ENCODE measurements at regions not wholly inside any gene's neighbourhood (a gene's known extent, or its start where the extent isn't known, plus 50 kb on each side); places are given as distances from the start of the nearest gene placed in this dataset.

DNA sequence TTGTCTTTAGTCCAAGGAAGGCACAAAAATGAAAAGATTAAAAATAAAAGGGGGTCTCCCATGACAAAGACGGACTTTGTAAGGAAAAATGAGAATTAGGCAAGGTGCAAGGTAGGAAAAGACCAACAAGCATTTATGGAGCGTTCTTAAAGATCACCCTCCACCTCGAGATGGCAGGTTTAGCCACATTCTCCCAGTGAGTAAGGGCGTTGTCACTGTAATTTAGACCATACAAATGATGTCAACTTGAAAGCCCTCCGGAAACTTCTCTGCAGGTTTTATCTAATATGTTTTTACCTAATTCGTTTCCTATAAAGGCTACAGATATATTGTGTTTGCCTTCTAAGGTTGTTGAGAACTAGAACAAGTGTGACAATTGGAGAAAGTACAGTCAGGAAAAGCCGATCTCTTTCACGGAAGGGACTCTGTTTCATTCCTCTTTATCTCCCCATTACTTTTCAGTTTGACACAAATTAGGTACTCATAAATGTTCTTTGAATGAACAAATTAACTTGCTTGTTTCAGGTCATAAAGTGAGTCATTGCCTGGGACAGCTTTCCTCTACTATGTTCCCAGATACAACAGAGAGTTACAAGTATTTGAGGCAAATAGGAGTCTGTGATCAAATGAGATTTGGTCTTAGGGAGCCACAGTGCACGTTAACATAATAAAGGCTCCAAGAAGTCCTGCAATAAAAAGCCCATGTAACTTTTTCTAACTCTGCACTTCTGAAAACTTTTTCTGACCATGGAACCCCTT, 102.6 kb upstream of the HABP2 start:
- H3K4me3 ChIP-seq (ENCODE audit: low read depth, low read length), result no peak overlapping the region
- DNase-seq (ENCODE audit: low read depth), result peak; percentile 4
- TF ChIP-seq, protein P1, sequence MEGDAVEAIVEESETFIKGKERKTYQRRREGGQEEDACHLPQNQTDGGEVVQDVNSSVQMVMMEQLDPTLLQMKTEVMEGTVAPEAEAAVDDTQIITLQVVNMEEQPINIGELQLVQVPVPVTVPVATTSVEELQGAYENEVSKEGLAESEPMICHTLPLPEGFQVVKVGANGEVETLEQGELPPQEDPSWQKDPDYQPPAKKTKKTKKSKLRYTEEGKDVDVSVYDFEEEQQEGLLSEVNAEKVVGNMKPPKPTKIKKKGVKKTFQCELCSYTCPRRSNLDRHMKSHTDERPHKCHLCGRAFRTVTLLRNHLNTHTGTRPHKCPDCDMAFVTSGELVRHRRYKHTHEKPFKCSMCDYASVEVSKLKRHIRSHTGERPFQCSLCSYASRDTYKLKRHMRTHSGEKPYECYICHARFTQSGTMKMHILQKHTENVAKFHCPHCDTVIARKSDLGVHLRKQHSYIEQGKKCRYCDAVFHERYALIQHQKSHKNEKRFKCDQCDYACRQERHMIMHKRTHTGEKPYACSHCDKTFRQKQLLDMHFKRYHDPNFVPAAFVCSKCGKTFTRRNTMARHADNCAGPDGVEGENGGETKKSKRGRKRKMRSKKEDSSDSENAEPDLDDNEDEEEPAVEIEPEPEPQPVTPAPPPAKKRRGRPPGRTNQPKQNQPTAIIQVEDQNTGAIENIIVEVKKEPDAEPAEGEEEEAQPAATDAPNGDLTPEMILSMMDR (IDR thresholded peaks at IDR 0.05; ENCODE audit: insufficient read depth, low read depth, low read length), result no peak

DNA sequence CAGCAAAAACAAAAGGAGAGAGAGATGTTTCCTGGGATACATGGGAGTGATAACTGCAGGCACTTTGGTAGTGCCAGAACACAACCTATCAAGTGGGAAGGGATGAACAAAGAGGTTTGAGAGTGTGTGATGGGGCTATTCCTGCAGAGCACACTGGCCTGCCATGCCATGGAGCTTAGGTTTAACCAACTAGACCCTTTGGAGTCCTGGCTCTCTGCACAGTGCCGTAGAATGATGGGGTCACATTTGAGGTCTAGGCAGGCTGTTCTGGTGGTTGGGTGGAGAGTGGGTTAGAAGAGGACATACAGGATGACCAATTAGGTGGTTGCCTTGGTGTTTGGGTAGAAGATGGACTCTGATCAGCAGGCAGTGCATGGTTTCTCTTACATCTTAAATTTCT, 101.9 kb upstream of the HABP2 start:
- H3K4me3 ChIP-seq (ENCODE audit: low read depth, low read length), result no peak overlapping the region
- no peak for DNase-seq (ENCODE audit: low read depth)
- TF ChIP-seq, protein P1 (IDR thresholded peaks at IDR 0.05; ENCODE audit: insufficient read depth, low read depth, low read length), result no peak

DNA sequence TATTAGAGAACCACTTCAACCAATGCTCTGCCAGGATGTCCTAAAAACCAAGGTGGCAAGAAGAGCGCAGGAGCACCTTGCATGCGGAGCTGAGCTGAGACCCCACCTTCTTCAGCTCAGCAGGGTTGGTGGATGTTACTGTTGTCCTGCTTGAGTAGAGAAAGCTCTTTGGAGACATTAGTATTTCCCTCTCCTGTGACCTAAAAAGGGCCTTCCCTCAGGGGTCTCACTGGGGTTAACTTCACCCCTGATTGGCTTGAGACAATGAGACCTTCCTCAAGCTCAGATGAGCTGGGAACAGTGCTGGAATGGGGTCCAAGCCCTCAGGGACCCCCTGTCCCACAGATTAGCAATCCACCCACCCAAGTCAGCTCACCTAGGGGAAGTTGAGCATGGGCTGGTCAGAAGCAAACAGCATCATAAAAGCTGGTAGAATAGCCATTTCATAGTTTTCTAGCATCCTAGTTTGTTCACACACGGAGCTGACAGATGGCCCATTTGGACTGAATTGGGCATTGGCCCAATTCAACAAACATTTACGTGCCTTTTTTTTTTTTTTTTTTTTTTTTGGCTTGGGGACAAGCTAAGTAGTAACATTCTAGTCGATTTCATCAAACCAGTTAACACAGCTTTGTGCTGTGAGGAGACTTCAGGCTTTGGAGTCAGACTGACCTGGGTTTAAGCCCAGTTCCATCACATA, 100.6 kb upstream of the HABP2 start:
- no peak for DNase-seq (ENCODE audit: low read depth)
- TF ChIP-seq, protein P1 (IDR thresholded peaks at IDR 0.05; ENCODE audit: insufficient read depth, low read depth, low read length), result no peak
- H3K4me3 ChIP-seq (ENCODE audit: low read depth, low read length), result no peak overlapping the region

DNA sequence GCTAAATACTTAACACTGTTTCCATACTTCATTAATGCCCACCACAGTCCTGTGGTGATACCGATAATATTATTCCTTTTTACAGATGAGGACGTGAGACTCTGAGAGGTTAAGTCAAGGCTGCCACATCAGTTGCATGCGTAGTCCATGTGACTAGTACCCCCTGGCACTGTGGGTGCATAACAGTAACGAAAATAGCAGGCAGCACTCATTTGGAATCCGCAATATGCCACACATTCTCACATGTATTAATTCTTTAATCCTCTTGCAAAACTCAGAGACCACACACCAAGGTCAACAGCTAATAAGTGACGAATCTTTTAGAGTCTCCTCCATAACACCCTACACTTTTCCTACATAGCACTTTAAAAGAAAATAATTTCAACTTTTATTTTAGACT, 99.5 kb upstream of the HABP2 start:
- TF ChIP-seq, protein P1 (IDR thresholded peaks at IDR 0.05; ENCODE audit: insufficient read depth, low read depth, low read length), result no peak
- no peak for DNase-seq (ENCODE audit: low read depth)
- no peak overlapping the region for H3K4me3 ChIP-seq (ENCODE audit: low read depth, low read length)

DNA sequence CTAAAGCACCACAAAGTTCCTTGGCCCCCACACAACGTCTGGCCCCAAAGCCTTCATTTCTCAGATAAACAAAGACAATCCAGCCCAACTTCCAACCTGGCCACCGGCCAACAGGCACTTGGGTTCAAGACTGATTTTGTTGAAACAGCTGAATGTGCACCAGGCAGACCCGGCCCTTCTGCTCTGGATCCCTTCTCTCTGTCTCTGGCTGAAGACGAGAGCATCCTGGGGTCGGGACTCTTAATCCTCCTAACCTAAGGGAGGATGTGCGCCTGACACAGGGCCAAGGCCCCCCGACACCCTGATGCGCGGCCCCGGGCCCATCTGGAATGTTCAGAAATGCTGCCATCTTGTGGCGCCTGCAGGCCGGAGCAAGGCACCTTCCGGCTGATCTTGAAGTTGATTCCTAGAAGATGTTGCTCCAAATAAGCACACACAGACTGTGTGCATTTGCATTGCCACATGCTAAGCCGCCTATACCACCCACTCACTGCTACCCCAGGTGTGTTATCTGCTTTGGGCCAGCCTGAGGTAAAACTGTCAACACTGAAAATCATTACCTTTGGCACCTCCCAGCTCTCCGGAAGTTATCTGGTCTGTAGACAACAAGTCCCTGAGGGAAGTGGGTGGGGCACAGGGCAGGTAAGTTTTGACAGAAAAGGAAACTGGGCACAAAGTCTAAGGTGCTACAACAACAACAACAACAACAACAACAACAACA, 98.4 kb upstream of the HABP2 start:
- TF ChIP-seq, protein P1 (IDR thresholded peaks at IDR 0.05; ENCODE audit: insufficient read depth, low read depth, low read length), result peak; percentile 75
- DNase-seq (ENCODE audit: low read depth), result peak; percentile 42
- H3K4me3 ChIP-seq (ENCODE audit: low read depth, low read length), result peak overlapping the region; percentile 26

DNA sequence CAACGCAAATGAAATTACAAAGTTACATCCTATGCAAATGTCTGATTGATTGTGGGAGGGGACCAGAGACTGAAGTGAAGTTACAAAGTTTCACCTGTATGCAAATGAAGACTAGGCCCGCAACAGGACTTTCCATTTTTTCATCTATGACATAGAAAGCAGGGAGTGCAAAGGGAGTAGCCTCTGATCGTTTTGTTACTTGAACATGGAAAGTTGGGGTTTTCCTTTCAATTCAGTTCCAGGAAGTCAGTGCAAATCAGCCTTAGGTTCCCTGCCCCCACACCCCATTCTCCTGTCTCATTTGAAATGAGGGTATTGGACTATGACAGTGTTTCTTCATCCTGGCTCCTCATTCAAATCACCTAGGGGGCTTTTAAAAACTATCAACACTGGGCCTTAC, 96.9 kb upstream of the HABP2 start:
- TF ChIP-seq, protein P1 (IDR thresholded peaks at IDR 0.05; ENCODE audit: insufficient read depth, low read depth, low read length), result no peak
- H3K4me3 ChIP-seq (ENCODE audit: low read depth, low read length), result no peak overlapping the region
- no peak for DNase-seq (ENCODE audit: low read depth)

All from fibroblast of villous mesenchyme (primary cell).